HuH-7 (cell line): ENCODE measurements at regions not wholly inside any gene's neighbourhood (a gene's known extent, or its start where the extent isn't known, plus 50 kb on each side); places are given as distances from the start of the nearest gene placed in this dataset.
"Not testable (repeated sequence)": the region's sequence is repeated elsewhere in the genome, so short reads cannot be mapped to it uniquely, and the experiment has no call there.

ENCODE experiments used
- DNase-seq: peaks from one replicate; pipeline ENCODE4 v3.0.0; 2011; ENCODE audit warnings: low spot score

- no peak for DNase-seq
Measured at GRCh38 chr1:29551123-29551936, 315.0 kb downstream of the PTPRU start.

- DNase-seq = no peak
Measured at GRCh38 chr1:29550119-29550841, 314.0 kb downstream of the PTPRU start.

GRCh38 chr1:29549728-29550118 is 313.4 kb downstream of the PTPRU start:
- DNase-seq = not testable (repeated sequence)

- no peak for DNase-seq
Measured at GRCh38 chr1:29549001-29549400, 312.7 kb downstream of the PTPRU start.

GRCh38 chr1:29548091-29548490 is 311.8 kb downstream of the PTPRU start:
- no peak for DNase-seq

- DNase-seq = no peak
Measured at GRCh38 chr1:29547300-29547699, 311.0 kb downstream of the PTPRU start.

- DNase-seq = no peak
Measured at GRCh38 chr1:29546496-29546895, 310.2 kb downstream of the PTPRU start.

GRCh38 chr1:29544406-29544805 is 308.1 kb downstream of the PTPRU start:
- no peak for DNase-seq

GRCh38 chr1:29543586-29543985 is 307.3 kb downstream of the PTPRU start:
- DNase-seq = no peak

GRCh38 chr1:29542548-29542947 is 306.2 kb downstream of the PTPRU start:
- DNase-seq = no peak

GRCh38 chr1:29541631-29542030 is 305.3 kb downstream of the PTPRU start:
- DNase-seq = no peak

- no peak for DNase-seq
Measured at GRCh38 chr1:29540801-29541357, 304.6 kb downstream of the PTPRU start.

GRCh38 chr1:29539971-29540370 is 303.6 kb downstream of the PTPRU start:
- DNase-seq = no peak

- no peak for DNase-seq
Measured at GRCh38 chr1:29538586-29538985, 302.3 kb downstream of the PTPRU start.

- no peak for DNase-seq
Measured at GRCh38 chr1:29532751-29533150, 296.4 kb downstream of the PTPRU start.

- DNase-seq = no peak
Measured at GRCh38 chr1:29532285-29532684, 296.0 kb downstream of the PTPRU start.

GRCh38 chr1:29531596-29531995 is 295.3 kb downstream of the PTPRU start:
- DNase-seq = no peak

GRCh38 chr1:29529677-29530278 is 293.5 kb downstream of the PTPRU start:
- no peak for DNase-seq

GRCh38 chr1:29527314-29528004 is 291.1 kb downstream of the PTPRU start:
- no peak for DNase-seq

- no peak for DNase-seq
Measured at GRCh38 chr1:29525941-29526340, 289.6 kb downstream of the PTPRU start.

- DNase-seq = no peak
Measured at GRCh38 chr1:29524285-29525065, 288.2 kb downstream of the PTPRU start.
